Tibial artery (tissue), 4 donors: ENCODE measurements at regions not wholly inside any gene's neighbourhood (a gene's known extent, or its start where the extent isn't known, plus 50 kb on each side); places are given as distances from the start of the nearest gene placed in this dataset.

ENCODE experiments used
- DNase-seq, 2 donors: peaks; one replicate each; pipeline ENCODE4 v3.0.0-alpha.2; 2019
- H3K27ac ChIP-seq, 2 donors: fragments of 200-600 bp; sonication (generic) in 1 of 2; 1 replicate in 1 of 2; 2 replicates in 1 of 2; pipeline ENCODE4 v1.5.1; 2018 to 2019; ENCODE audit warnings: mild to moderate bottlenecking in 1 of 2
- H3K27me3 ChIP-seq, 2 donors: fragments of 200-600 bp; sonication (generic) in 1 of 2; one replicate each; pipeline versions ENCODE4 v1.5.1 to v1.6.0; 2016 to 2019
- H3K36me3 ChIP-seq, 3 donors: fragments of 200-600 bp; sonication (generic) in 2 of 3; one replicate each; pipeline ENCODE4 v1.5.1; 2016 to 2019; ENCODE audit warnings: mild to moderate bottlenecking in 2 of 3
- H3K4me1 ChIP-seq, 4 donors: fragments of 200-600 bp; sonication (generic) in 2 of 4; 1 replicate in 3 of 4; 2 replicates in 1 of 4; pipeline ENCODE4 v1.5.1; 2016 to 2019
- H3K4me3 ChIP-seq, 2 donors: fragments of 200-600 bp; sonication (generic) in 1 of 2; 1 replicate in 1 of 2; 2 replicates in 1 of 2; pipeline ENCODE4 v1.5.1; 2018 to 2019; ENCODE audit warnings: mild to moderate bottlenecking in 2 of 2
- H3K9me3 ChIP-seq, 3 donors: fragments of 200-600 bp; sonication (generic) in 1 of 3; one replicate each; pipeline ENCODE4 v1.5.1; 2016 to 2019
- intact Hi-C: fragments of 100-400 bp; cut with DNase I; formaldehyde crosslinking; loops from one replicate; pipeline ENCODE4 v1.15.0; 2023; ENCODE audit warnings: low total_unique reads
- TF ChIP-seq, protein P1 (sequence below), 2 experiments: fragments of 200-600 bp in 1 of 2; fragments of 450-650 bp in 1 of 2; IDR thresholded peaks; one replicate each; pipeline ENCODE4 v1.5.1; 2017 to 2019; ENCODE audit warnings: antibody characterized with exemption in 2 of 2, mild to moderate bottlenecking in 1 of 2, moderate library complexity in 1 of 2

DNA sequence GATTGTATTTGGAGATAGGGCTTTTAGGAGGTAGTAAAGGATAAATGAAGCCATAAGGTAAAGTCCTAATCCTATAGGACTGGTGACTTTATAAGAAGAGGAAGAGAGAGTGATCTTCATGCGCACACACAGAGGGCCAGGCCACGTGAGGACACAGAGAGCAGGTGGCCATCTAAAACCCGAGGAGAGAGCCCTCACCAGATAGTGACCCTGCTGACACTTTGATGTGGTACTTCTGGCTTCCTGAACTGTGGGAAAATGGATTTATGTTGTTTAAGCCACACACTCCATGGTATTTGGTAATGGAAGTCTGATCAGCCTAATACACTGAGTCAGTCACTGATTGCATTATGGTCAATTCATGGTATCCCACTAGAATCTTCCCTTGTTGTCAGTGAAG is 164.9 kb upstream of the TAPT1 start:
- no peak for DNase-seq
- H3K27ac ChIP-seq, result no peak overlapping the region
- no peaks in the 10 kb centered on the region for H3K4me1 ChIP-seq
- TF ChIP-seq, protein P1, sequence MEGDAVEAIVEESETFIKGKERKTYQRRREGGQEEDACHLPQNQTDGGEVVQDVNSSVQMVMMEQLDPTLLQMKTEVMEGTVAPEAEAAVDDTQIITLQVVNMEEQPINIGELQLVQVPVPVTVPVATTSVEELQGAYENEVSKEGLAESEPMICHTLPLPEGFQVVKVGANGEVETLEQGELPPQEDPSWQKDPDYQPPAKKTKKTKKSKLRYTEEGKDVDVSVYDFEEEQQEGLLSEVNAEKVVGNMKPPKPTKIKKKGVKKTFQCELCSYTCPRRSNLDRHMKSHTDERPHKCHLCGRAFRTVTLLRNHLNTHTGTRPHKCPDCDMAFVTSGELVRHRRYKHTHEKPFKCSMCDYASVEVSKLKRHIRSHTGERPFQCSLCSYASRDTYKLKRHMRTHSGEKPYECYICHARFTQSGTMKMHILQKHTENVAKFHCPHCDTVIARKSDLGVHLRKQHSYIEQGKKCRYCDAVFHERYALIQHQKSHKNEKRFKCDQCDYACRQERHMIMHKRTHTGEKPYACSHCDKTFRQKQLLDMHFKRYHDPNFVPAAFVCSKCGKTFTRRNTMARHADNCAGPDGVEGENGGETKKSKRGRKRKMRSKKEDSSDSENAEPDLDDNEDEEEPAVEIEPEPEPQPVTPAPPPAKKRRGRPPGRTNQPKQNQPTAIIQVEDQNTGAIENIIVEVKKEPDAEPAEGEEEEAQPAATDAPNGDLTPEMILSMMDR (IDR thresholded peaks at IDR 0.05), result no peak
- intact Hi-C loops, result no loop called here
- H3K27me3 ChIP-seq, result no peaks in the 10 kb centered on the region
- no peaks in the 10 kb centered on the region for H3K9me3 ChIP-seq
- no peaks in the 10 kb centered on the region for H3K36me3 ChIP-seq
- H3K4me3 ChIP-seq, result no peak overlapping the region

DNA sequence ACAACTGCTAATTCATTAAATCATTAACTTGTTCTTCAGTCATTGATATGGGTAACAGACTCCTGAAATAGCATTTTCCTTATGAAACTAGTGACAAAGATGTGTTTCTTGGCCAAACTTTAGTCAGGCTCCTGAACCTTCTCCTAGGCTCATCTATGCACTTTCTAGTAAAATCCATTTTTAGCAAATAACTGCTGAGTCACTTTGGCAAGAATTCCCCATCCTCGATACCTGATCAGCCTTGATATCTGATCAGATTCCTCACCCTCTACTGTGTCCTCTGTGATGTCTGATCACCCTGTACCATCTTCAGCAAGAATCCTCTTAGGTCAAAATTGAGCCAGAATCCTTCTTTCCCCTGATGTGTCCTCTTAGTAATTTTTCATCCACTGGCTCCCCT is 161.2 kb upstream of the TAPT1 start:
- no peaks in the 10 kb centered on the region for H3K27me3 ChIP-seq
- TF ChIP-seq, protein P1 (IDR thresholded peaks at IDR 0.05), result no peak
- H3K4me3 ChIP-seq, result no peak overlapping the region
- no peaks in the 10 kb centered on the region for H3K36me3 ChIP-seq
- no peak for DNase-seq
- no peaks in the 10 kb centered on the region for H3K4me1 ChIP-seq
- H3K27ac ChIP-seq, result no peak overlapping the region
- intact Hi-C loops, result no loop called here
- no peaks in the 10 kb centered on the region for H3K9me3 ChIP-seq

DNA sequence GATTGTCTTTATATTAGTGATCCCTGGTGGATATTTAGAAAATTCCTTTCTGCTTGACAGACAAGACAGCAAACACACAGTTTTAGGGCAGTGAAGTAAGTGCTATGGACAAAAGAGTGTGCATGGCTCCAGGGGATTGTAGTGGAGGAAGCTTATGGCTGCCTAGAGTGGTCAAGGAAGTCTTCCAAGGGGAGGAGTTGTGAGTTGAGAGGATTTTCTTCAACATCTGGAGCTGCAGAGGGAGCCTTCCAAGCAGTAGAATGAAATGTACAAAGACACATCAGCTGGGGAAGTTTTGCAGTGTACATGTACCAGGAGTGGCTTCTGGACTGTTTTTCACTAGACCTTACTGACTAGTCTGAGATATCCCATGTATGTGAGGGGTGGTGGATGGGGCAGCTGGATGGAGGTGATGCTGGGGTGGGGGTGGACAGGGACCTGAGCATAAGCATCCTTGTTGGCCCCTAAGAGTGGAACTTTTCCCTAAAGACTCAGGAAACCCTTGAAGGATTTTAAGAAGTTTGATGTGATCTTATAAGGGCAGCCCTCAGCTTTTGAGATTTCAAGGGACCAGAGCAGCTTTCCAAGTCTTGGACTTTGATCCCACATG is 160.5 kb upstream of the TAPT1 start:
- intact Hi-C loops, result no loop called here
- Histone ChIP-seq H3K36me3 (no peaks in the 10 kb centered on the region), H3K4me3 (no peak overlapping the region), H3K27ac (no peak overlapping the region), H3K27me3 (no peaks in the 10 kb centered on the region), H3K4me1 (no peaks in the 10 kb centered on the region), H3K9me3 (no peaks in the 10 kb centered on the region)
- no peak for DNase-seq
- TF ChIP-seq, protein P1 (IDR thresholded peaks at IDR 0.05), result no peak

DNA sequence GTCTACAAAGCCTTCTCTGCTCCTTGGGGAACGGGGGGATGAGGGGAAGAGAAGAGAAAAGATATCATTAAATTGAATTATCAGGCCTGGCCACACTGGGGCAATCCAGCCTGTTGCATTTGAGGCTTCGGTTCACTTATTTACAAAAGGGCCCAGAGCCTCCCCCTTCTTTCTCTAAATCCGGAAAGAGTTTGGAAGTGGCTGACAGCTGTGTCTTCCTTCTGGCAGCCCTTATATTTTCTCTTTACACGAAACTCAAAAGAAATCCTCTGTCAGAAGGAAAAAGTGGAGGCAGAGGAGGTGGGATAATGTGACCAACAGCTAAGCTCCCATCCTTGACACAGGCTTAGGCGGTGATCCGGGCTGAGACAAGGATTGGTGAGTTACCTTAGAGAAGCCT is 158.3 kb upstream of the TAPT1 start:
- TF ChIP-seq, protein P1 (IDR thresholded peaks at IDR 0.05), result no peak
- H3K27ac ChIP-seq, result no peak overlapping the region

DNA sequence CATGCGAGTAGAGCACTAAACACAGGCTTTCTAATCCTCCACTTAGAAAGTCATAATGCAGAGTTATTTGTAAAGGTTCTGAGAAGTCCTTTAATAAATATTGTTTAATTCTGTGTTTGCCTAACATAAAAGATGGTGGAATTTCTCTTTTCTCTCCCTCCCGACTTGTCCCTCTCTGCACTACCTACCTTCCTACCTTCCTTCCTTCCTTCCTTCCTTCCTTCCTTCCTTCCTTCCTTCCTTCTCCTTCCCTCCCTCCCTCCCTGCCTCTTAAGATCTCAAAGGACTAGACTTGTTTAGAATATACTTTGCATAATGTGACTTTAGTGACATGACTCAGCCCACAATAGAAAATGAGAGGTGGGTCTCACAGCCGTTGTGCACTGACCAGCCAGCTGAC is 156.3 kb upstream of the TAPT1 start:
- intact Hi-C loops, result no loop called here
- TF ChIP-seq, protein P1 (IDR thresholded peaks at IDR 0.05), result no peak
- no peak for DNase-seq
- no peaks in the 10 kb centered on the region for H3K27me3 ChIP-seq
- H3K27ac ChIP-seq, result no peak overlapping the region
- no peaks in the 10 kb centered on the region for H3K9me3 ChIP-seq
- no peak overlapping the region for H3K4me3 ChIP-seq
- no peaks in the 10 kb centered on the region for H3K36me3 ChIP-seq
- H3K4me1 ChIP-seq, result no peaks in the 10 kb centered on the region

More for the DNA sequence above, 158.3 kb upstream of the TAPT1 start:
- intact Hi-C loops, result no loop called here
- Histone ChIP-seq H3K9me3 (no peaks in the 10 kb centered on the region), H3K36me3 (no peaks in the 10 kb centered on the region), H3K27me3 (no peaks in the 10 kb centered on the region), H3K4me3 (no peak overlapping the region), H3K4me1 (no peaks in the 10 kb centered on the region)
- no peak for DNase-seq

DNA sequence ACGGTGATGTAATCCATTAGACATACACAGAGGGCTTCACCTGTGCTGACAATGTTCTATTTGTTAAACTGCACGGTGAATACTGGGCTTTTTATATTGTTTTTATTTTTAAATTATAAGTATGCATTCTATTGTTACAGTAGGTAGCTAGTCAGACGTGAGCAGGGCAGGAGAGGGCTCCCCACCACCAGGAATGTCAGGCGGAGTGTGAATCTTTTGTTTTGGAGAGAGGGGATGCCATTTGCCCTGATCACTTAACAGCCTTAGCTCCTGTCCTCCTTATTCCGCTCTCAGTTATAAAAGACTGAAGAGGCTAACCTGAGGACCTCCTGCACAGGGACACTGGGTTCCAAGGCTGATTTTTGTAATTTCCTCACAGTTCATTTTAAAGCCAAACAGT is 151.6 kb upstream of the TAPT1 start:
- TF ChIP-seq, protein P1 (IDR thresholded peaks at IDR 0.05), result no peak
- H3K9me3 ChIP-seq, result no peaks in the 10 kb centered on the region
- intact Hi-C loops, result no loop called here
- no peaks in the 10 kb centered on the region for H3K27me3 ChIP-seq
- no peaks in the 10 kb centered on the region for H3K36me3 ChIP-seq
- no peak overlapping the region for H3K27ac ChIP-seq
- DNase-seq, result no peak
- no peak overlapping the region for H3K4me3 ChIP-seq
- no peaks in the 10 kb centered on the region for H3K4me1 ChIP-seq
